BLaER1 treated with 17β-estradiol and CSF1 and Interleukin-3, amounts not matched to agents 10 nM and 100 nM (cell line): ENCODE measurements at regions not wholly inside any gene's neighbourhood (a gene's known extent, or its start where the extent isn't known, plus 50 kb on each side); places are given as distances from the start of the nearest gene placed in this dataset.

Experiments used
- H3K27ac ChIP-seq, 11 experiments: shearing (Covaris generic); formaldehyde crosslinking; 2 replicates each; pipeline ENCODE4 v1.8.1; 2022
- H3K27me3 ChIP-seq, 11 experiments: shearing (Covaris generic); formaldehyde crosslinking; 2 replicates each; pipeline ENCODE4 v1.8.1; 2022
- H3K36me3 ChIP-seq, 11 experiments: shearing (Covaris generic); formaldehyde crosslinking; 2 replicates each; pipeline ENCODE4 v1.8.1; 2022
- H3K4me1 ChIP-seq, 10 experiments: shearing (Covaris generic); formaldehyde crosslinking; 2 replicates each; pipeline ENCODE4 v1.8.1; 2022
- H3K4me2 ChIP-seq, 11 experiments: shearing (Covaris generic); formaldehyde crosslinking; 2 replicates each; pipeline ENCODE4 v1.8.1; 2022
- H3K4me3 ChIP-seq, 10 experiments: shearing (Covaris generic); formaldehyde crosslinking; 2 replicates each; pipeline ENCODE4 v1.8.1; 2022
- H3K9ac ChIP-seq, 11 experiments: shearing (Covaris generic); formaldehyde crosslinking; 2 replicates each; pipeline ENCODE4 v1.8.1; 2022
- H3K9me3 ChIP-seq, 11 experiments: shearing (Covaris generic); formaldehyde crosslinking; replicated peaks in 1 of 11; 2 replicates each; pipeline ENCODE4 v1.8.1; 2022
- H4K20me1 ChIP-seq, 11 experiments: shearing (Covaris generic); formaldehyde crosslinking; 2 replicates each; pipeline ENCODE4 v1.8.1; 2022
- Cebpa-rat ChIP-seq, 11 experiments: shearing (Covaris generic); IDR thresholded peaks; 2 replicates each; pipeline ENCODE4 v1.8.1; 2022

GRCh38 chr5:139733698-139734538, 61.7 kb upstream of the PSD2 start:
- peak overlapping the region in 9 of 11 experiments; percentile 8 to 73 (median 54); a peak in 16 of 22 replicates for H3K4me2 ChIP-seq
- no peak for TF ChIP-seq Cebpa-rat (IDR thresholded peaks at IDR 0.05)
- peak overlapping the region in 4 of 11 experiments; percentile 35 to 48 (median 45); a peak in 8 of 22 replicates for H3K9ac ChIP-seq
- H3K36me3 ChIP-seq: no peaks in the 10 kb centered on the region
- no peaks in the 10 kb centered on the region for H4K20me1 ChIP-seq
- no peaks in the 10 kb centered on the region for H3K9me3 ChIP-seq
- no peaks in the 10 kb centered on the region for H3K27me3 ChIP-seq
- peak overlapping the region in 5 of 11 experiments; percentile 25 to 57 (median 42); a peak in 9 of 22 replicates for H3K27ac ChIP-seq
- no peak overlapping the region for H3K4me3 ChIP-seq
- H3K4me1 ChIP-seq: peaks cover 1 to 48% (median 37%) of the 10 kb centered on the region in 10 experiments; a peak in 16 of 20 replicates

GRCh38 chr5:139734539-139734916, 61.1 kb upstream of the PSD2 start:
- no peak overlapping the region for H3K9ac ChIP-seq
- TF ChIP-seq Cebpa-rat (IDR thresholded peaks at IDR 0.05): no peak
- H3K27ac ChIP-seq: peak overlapping the region in 1 of 11 experiments; percentile 4; a peak in 1 of 22 replicates
- no peaks in the 10 kb centered on the region for H3K27me3 ChIP-seq
- H3K36me3 ChIP-seq: no peaks in the 10 kb centered on the region
- peaks cover 7 to 54% (median 44%) of the 10 kb centered on the region in 10 experiments; a peak in 17 of 20 replicates for H3K4me1 ChIP-seq
- no peak overlapping the region for H3K4me3 ChIP-seq
- H4K20me1 ChIP-seq: no peaks in the 10 kb centered on the region
- no peaks in the 10 kb centered on the region for H3K9me3 ChIP-seq
- peak overlapping the region in 6 of 11 experiments; percentile 22 to 71 (median 51); a peak in 6 of 22 replicates for H3K4me2 ChIP-seq

- Histone ChIP-seq H3K4me1 (peaks cover 39 to 76% (median 68%) of the 10 kb centered on the region in 10 experiments), H3K9ac (peak overlapping the region in 4 of 11 experiments; percentile 16 to 79 (median 66); a peak in 5 of 22 replicates), H3K9me3 (no peaks in the 10 kb centered on the region), H3K27ac (peak overlapping the region in 4 of 11 experiments; percentile 85 to 88 (median 86); a peak in 8 of 22 replicates), H3K4me2 (peak overlapping the region in 8 of 11 experiments; percentile 94 to 98 (median 97); a peak in 17 of 22 replicates), H3K4me3 (no peak overlapping the region), H3K27me3 (no peaks in the 10 kb centered on the region; a peak in 2 of 22 replicates), H3K36me3 (no peaks in the 10 kb centered on the region), H4K20me1 (0 out of 22 replicates have a peak, but pooled peaks cover 0 to 23% (median 0%) of the 10 kb centered on the region in 11 experiments)
- TF ChIP-seq Cebpa-rat (IDR thresholded peaks at IDR 0.05): no peak
Observed at GRCh38 chr5:139738193-139739149, 57.1 kb upstream of the PSD2 start.

GRCh38 chr5:139739150-139739974, 56.2 kb upstream of the PSD2 start:
- Histone ChIP-seq H3K27me3 (peaks cover 0 to 7% (median 0%) of the 10 kb centered on the region in 11 experiments; a peak in 3 of 22 replicates), H3K4me2 (peak overlapping the region in 10 of 11 experiments; percentile 79 to 100 (median 97); a peak in 20 of 22 replicates), H3K36me3 (no peaks in the 10 kb centered on the region), H3K4me1 (peaks cover 39 to 76% (median 68%) of the 10 kb centered on the region in 10 experiments), H4K20me1 (0 out of 22 replicates have a peak, but pooled peaks cover 0 to 23% (median 0%) of the 10 kb centered on the region in 11 experiments), H3K9me3 (no peaks in the 10 kb centered on the region), H3K4me3 (no peak overlapping the region), H3K9ac (peak overlapping the region in 6 of 11 experiments; percentile 44 to 80 (median 76); a peak in 10 of 22 replicates), H3K27ac (peak overlapping the region in 8 of 11 experiments; percentile 59 to 88 (median 78); a peak in 14 of 22 replicates)
- no peak for TF ChIP-seq Cebpa-rat (IDR thresholded peaks at IDR 0.05)

- H4K20me1 ChIP-seq: 0 out of 22 replicates have a peak, but pooled peaks cover 0 to 27% (median 0%) of the 10 kb centered on the region in 11 experiments
- H3K4me2 ChIP-seq: peak overlapping the region; percentile 78 to 100 (median 97)
- H3K4me3 ChIP-seq: peak overlapping the region in 8 of 10 experiments; percentile 4 to 51 (median 33); a peak in 9 of 20 replicates
- peak overlapping the region; percentile 19 to 80 (median 51); a peak in 19 of 22 replicates for H3K9ac ChIP-seq
- H3K27ac ChIP-seq: peak overlapping the region in 9 of 11 experiments; percentile 23 to 88 (median 70); a peak in 17 of 22 replicates
- 0 out of 22 replicates have a peak, but pooled peaks of 1 of the 11 experiments have one; percentile 36 for TF ChIP-seq Cebpa-rat (IDR thresholded peaks at IDR 0.05)
- no peaks in the 10 kb centered on the region for H3K36me3 ChIP-seq
- H3K9me3 ChIP-seq: no peaks in the 10 kb centered on the region
- peaks cover 0 to 17% (median 0%) of the 10 kb centered on the region in 11 experiments; a peak in 3 of 22 replicates for H3K27me3 ChIP-seq
- peaks cover 47 to 79% (median 76%) of the 10 kb centered on the region in 10 experiments for H3K4me1 ChIP-seq
Observed at GRCh38 chr5:139740138-139740991, 55.2 kb upstream of the PSD2 start.

DNA sequence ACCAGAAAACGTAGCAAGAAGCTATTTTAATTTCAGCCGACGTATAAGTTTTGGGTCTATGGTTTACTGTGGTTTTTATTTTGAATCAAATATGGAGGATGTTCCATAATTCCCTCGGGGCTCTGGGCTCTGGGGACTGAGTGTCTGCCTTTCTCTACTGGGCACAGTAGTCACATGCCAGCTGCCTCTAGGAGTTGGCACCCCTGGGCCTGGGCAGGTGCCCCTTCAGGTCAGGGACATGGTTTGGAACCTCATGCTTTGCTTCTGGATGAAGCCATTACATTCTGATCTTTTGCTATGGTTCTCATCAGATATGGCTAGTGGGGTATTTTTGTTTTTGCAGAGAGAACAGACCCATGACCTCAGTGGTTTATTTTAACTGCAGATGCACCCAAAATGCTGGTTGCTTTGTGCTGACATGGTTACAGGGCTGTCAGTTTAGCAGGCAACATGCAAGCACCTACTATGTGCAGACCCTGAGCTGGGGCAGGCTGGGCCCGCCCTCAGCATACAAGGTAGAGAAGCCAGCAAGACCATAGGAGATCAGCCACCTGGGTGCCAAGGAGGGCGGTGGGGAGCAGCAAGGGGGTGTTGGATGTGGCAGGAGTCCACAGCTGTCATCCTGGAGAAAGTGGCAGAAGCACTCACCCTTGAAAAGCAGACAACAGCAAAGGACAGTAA, 54.5 kb upstream of the PSD2 start:
- peak overlapping the region in 9 of 11 experiments; percentile 23 to 88 (median 70); a peak in 17 of 22 replicates for H3K27ac ChIP-seq
- peak overlapping the region in 5 of 10 experiments; percentile 20 to 51 (median 37); a peak in 6 of 20 replicates for H3K4me3 ChIP-seq
- H3K36me3 ChIP-seq: no peaks in the 10 kb centered on the region
- TF ChIP-seq Cebpa-rat (IDR thresholded peaks at IDR 0.05): no peak
- peaks cover 0 to 17% (median 0%) of the 10 kb centered on the region in 11 experiments; a peak in 3 of 22 replicates for H3K27me3 ChIP-seq
- H4K20me1 ChIP-seq: peaks cover 0 to 32% (median 0%) of the 10 kb centered on the region in 11 experiments; a peak in 1 of 22 replicates
- no peaks in the 10 kb centered on the region for H3K9me3 ChIP-seq
- peak overlapping the region in 9 of 11 experiments; percentile 34 to 80 (median 61); a peak in 14 of 22 replicates for H3K9ac ChIP-seq
- H3K4me2 ChIP-seq: peak overlapping the region; percentile 78 to 100 (median 97)
- peaks cover 55 to 87% (median 84%) of the 10 kb centered on the region in 10 experiments for H3K4me1 ChIP-seq
